Astrocyte (in vitro differentiated cells and primary cell): ENCODE measurements at regions not wholly inside any gene's neighbourhood (a gene's known extent, or its start where the extent isn't known, plus 50 kb on each side); places are given as distances from the start of the nearest gene placed in this dataset.

ENCODE experiments used
- DNase-seq: peaks from one replicate; pipeline ENCODE4 v3.0.0-alpha.2; 2010; ENCODE audit warnings: low read depth
- FAIRE-seq: peaks from 2 replicates; lab custom pipeline; 2011; peaks lifted over from hg19 to GRCh38; lab: Jason Lieb, UNC
- H2AFZ ChIP-seq: 2 replicates; pipeline ENCODE4 v1.6.0; 2012; ENCODE audit warnings: low read depth, low read length, inconsistent platforms
- H3K27ac ChIP-seq: 2 replicates; pipeline ENCODE4 v1.5.1; 2011; ENCODE audit warnings: low read depth, low read length, inconsistent platforms
- H3K27me3 ChIP-seq: 2 replicates; pipeline ENCODE4 v1.6.0; 2011; ENCODE audit warnings: low read length, inconsistent platforms; ENCODE audit not compliant: insufficient read depth
- H3K36me3 ChIP-seq: 2 replicates; pipeline ENCODE4 v1.5.1; 2011; ENCODE audit warnings: low read length, inconsistent platforms; ENCODE audit not compliant: insufficient read depth
- H3K4me1 ChIP-seq: 2 replicates; pipeline ENCODE4 v1.5.1; 2011; ENCODE audit warnings: low read length, inconsistent platforms; ENCODE audit not compliant: insufficient read depth
- H3K4me2 ChIP-seq: 2 replicates; pipeline ENCODE4 v1.6.0; 2012; ENCODE audit warnings: low read length, inconsistent platforms
- H3K4me3 ChIP-seq: 2 replicates; pipeline ENCODE4 v1.5.1; 2011; ENCODE audit warnings: low read depth, mild to moderate bottlenecking, low read length, inconsistent platforms; ENCODE audit not compliant: insufficient read depth
- H3K79me2 ChIP-seq: 2 replicates; pipeline ENCODE4 v1.6.0; 2012; ENCODE audit warnings: mild to moderate bottlenecking, low read length, inconsistent platforms; ENCODE audit not compliant: insufficient read depth
- H3K9ac ChIP-seq: 2 replicates; pipeline ENCODE4 v1.6.0; 2012; ENCODE audit warnings: mild to moderate bottlenecking, low read length, inconsistent platforms
- H3K9me3 ChIP-seq: 2 replicates; pipeline ENCODE4 v1.5.1; 2012; ENCODE audit warnings: low read depth, mild to moderate bottlenecking, low read length, inconsistent platforms; ENCODE audit not compliant: insufficient read depth
- H4K20me1 ChIP-seq: 2 replicates; pipeline ENCODE4 v1.6.0; 2012; ENCODE audit warnings: low read length, inconsistent platforms; ENCODE audit not compliant: insufficient read depth
- H3K27ac Mint-ChIP-seq: one replicate; pipeline ENCODE4 v1.8.0; 2021; ENCODE audit warnings: mild to moderate bottlenecking, mixed read lengths; ENCODE audit not compliant: unreplicated experiment
- H3K27me3 Mint-ChIP-seq: one replicate; pipeline ENCODE4 v1.8.0; 2021; ENCODE audit warnings: low read depth, mixed read lengths; ENCODE audit not compliant: unreplicated experiment
- H3K36me3 Mint-ChIP-seq: one replicate; pipeline ENCODE4 v1.8.0; 2021; ENCODE audit warnings: low read depth, mixed read lengths; ENCODE audit not compliant: unreplicated experiment
- H3K4me1 Mint-ChIP-seq: one replicate; pipeline ENCODE4 v1.8.0; 2021; ENCODE audit warnings: low read depth, mixed read lengths; ENCODE audit not compliant: unreplicated experiment
- H3K4me3 Mint-ChIP-seq: one replicate; pipeline ENCODE4 v1.8.0; 2021; ENCODE audit warnings: mild to moderate bottlenecking, moderate library complexity, mixed read lengths; ENCODE audit not compliant: unreplicated experiment
- H3K9me3 Mint-ChIP-seq: one replicate; pipeline ENCODE4 v1.8.0; 2021; ENCODE audit warnings: mild to moderate bottlenecking, mixed read lengths; ENCODE audit not compliant: unreplicated experiment
- CTCF ChIP-seq: IDR thresholded peaks from 2 replicates; pipeline ENCODE4 v1.5.1; 2011; ENCODE audit warnings: low read depth, mild to moderate bottlenecking, inconsistent platforms, low read length, moderate library complexity; ENCODE audit not compliant: insufficient read depth
- EZH2 ChIP-seq: IDR thresholded peaks from 2 replicates; pipeline ENCODE4 v1.6.1; 2012; ENCODE audit warnings: mild to moderate bottlenecking, low read length, inconsistent platforms; ENCODE audit not compliant: insufficient read depth

- H3K27ac Mint-ChIP-seq: no peak overlapping the region
Observed at GRCh38 chr14:54174457-54174856, 217.8 kb upstream of the BMP4 start.

GRCh38 chr14:54175298-54175942, 218.8 kb upstream of the BMP4 start:
- Histone ChIP-seq H3K4me3 (no peak overlapping the region), H3K27ac (no peak overlapping the region), H3K36me3 (no peaks in the 10 kb centered on the region), H3K9me3 (no peaks in the 10 kb centered on the region), H3K4me2 (no peak overlapping the region), H3K4me1 (peaks cover 9% of the 10 kb centered on the region), H2AFZ (no peak overlapping the region), H3K9ac (no peak overlapping the region), H3K79me2 (no peaks in the 10 kb centered on the region), H4K20me1 (no peaks in the 10 kb centered on the region), H3K27me3 (no peaks in the 10 kb centered on the region)
- TF ChIP-seq CTCF: peak; percentile 86
- TF ChIP-seq EZH2: no peak
- Mint-ChIP-seq H3K4me3 (no peak overlapping the region), H3K27ac (peak overlapping the region; percentile 15), H3K27me3 (no peaks in the 10 kb centered on the region), H3K9me3 (peaks cover 2% of the 10 kb centered on the region), H3K4me1 (peaks cover 37% of the 10 kb centered on the region), H3K36me3 (no peaks in the 10 kb centered on the region)
- DNase-seq: peak; percentile 33
- peak; percentile 76 for FAIRE-seq

More at GRCh38 chr14:54174457-54174856, 217.8 kb upstream of the BMP4 start:
- no peaks in the 10 kb centered on the region for H3K36me3 ChIP-seq
- FAIRE-seq (no peak), DNase-seq (no peak)
- H3K4me3 Mint-ChIP-seq: no peak overlapping the region
- peaks cover 2% of the 10 kb centered on the region for H3K9me3 Mint-ChIP-seq
- H2AFZ ChIP-seq: no peak overlapping the region
- H3K4me1 ChIP-seq: peaks cover 12% of the 10 kb centered on the region
- TF ChIP-seq EZH2: no peak
- TF ChIP-seq CTCF: no peak
- H3K79me2 ChIP-seq: no peaks in the 10 kb centered on the region
- H3K27ac ChIP-seq: no peak overlapping the region
- no peak overlapping the region for H3K4me3 ChIP-seq
- H3K9ac ChIP-seq: no peak overlapping the region
- peaks cover 37% of the 10 kb centered on the region for H3K4me1 Mint-ChIP-seq
- H3K27me3 Mint-ChIP-seq: no peaks in the 10 kb centered on the region
- H3K36me3 Mint-ChIP-seq: no peaks in the 10 kb centered on the region
- no peak overlapping the region for H3K4me2 ChIP-seq
- no peaks in the 10 kb centered on the region for H3K27me3 ChIP-seq
- no peaks in the 10 kb centered on the region for H3K9me3 ChIP-seq
- no peaks in the 10 kb centered on the region for H4K20me1 ChIP-seq

GRCh38 chr14:54177019-54177418, 219.8 kb upstream of the CDKN3 start:
- no peak for FAIRE-seq

More at GRCh38 chr14:54177019-54177418, 219.8 kb upstream of the CDKN3 start:
- Histone ChIP-seq H3K9ac (no peak overlapping the region), H3K27me3 (no peaks in the 10 kb centered on the region), H2AFZ (no peak overlapping the region), H4K20me1 (no peaks in the 10 kb centered on the region), H3K4me2 (no peak overlapping the region), H3K4me3 (no peak overlapping the region), H3K79me2 (no peaks in the 10 kb centered on the region), H3K9me3 (no peaks in the 10 kb centered on the region), H3K36me3 (no peaks in the 10 kb centered on the region), H3K27ac (no peak overlapping the region), H3K4me1 (peaks cover 9% of the 10 kb centered on the region)
- TF ChIP-seq EZH2 (no peak), CTCF (no peak)
- Mint-ChIP-seq H3K4me1 (peaks cover 32% of the 10 kb centered on the region), H3K9me3 (no peaks in the 10 kb centered on the region), H3K27ac (no peak overlapping the region), H3K4me3 (no peak overlapping the region), H3K27me3 (no peaks in the 10 kb centered on the region), H3K36me3 (no peaks in the 10 kb centered on the region)
- no peak for DNase-seq
